M059J (cell line): ENCODE measurements at regions not wholly inside any gene's neighbourhood (a gene's known extent, or its start where the extent isn't known, plus 50 kb on each side); places are given as distances from the start of the nearest gene placed in this dataset.

ENCODE experiments used
- DNase-seq: peaks from one replicate; pipeline ENCODE4 v3.0.0-alpha.2; 2012; ENCODE audit warnings: low read depth

DNA sequence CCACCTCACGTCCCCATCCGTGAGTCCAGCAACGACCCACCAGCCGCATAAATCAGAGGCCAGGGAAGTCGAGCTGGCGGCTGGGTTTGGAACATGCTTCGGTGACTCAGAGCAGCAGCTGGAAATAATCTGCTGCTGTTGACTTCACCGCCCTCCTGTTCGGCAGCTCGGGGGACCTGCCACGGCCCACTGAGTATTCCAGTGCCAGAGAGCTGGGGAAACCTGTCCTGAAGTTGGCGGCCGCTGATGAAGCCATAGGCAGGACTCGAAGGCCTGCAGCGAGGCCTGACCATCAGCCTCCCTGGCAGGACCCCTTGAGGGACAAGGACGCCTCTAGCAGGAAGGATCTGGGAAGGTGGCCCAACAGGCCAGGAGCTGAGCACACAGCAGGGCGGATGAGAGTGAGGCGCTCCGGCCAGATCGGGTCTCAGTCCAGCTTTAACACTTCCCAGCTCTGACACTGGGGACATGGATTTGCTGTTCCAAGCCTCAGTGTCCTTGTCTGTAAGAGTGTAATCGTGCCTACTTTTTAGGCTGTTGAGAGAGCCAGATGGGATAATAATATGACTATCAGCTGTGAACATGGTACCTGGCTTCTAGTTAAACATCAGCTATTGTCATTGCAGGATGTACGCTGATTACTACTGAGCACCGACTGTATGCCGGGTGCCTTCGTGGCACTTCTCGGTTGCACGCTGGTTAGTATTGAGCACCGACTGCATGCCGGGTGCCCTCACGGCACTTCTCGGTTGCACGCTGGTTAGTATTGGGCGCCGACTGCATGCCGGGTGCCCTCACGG lies 50.4 kb upstream of the CIBAR2 start:
- peak; percentile 68 for DNase-seq

- DNase-seq = no peak
These were observed 51.2 kb upstream of the CIBAR2 start for GRCh38 chr16:85163278-85164112.

DNA sequence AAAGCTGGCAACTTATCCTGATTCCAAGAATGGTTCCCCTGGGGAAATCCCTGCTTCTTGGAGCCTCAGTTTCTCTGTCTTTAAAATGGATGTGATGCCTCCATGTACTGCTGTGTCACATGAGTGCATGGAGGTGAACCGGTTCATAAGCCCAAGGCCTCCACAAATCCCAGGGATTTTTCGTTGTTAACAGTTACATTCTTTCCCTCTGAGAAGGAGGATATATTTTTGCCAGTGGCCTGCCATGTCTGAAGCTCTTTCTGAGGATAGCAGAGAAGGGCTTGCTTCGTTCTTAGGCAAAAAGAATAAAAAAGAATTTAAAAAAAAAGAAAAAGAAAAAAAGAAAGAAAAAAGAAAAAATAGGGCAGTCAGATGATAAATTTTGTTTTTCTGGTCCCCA lies 52.2 kb upstream of the CIBAR2 start:
- DNase-seq = no peak

- no peak for DNase-seq
These were observed 52.7 kb upstream of the CIBAR2 start for GRCh38 chr16:85164838-85165516.

DNA sequence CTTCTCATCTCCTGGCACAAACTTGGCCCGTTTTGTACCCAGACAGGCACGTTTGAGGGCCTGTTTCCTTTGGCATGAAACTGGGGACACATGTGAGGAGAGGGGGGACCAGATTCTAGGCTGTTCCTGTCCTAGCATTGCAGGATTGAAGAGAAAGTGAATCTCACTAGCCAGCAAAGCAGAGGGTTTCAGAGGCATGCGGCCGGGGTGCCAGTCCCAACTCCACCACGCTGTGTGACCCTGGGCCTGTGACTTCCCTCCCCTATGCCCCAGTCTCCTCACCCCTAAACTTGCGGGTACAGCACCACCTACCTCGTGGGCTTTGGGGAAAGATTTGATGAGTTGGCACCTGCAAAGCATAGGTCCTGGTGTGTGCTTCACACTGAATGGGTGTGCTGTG lies 53.5 kb upstream of the CIBAR2 start:
- DNase-seq = no peak

DNA sequence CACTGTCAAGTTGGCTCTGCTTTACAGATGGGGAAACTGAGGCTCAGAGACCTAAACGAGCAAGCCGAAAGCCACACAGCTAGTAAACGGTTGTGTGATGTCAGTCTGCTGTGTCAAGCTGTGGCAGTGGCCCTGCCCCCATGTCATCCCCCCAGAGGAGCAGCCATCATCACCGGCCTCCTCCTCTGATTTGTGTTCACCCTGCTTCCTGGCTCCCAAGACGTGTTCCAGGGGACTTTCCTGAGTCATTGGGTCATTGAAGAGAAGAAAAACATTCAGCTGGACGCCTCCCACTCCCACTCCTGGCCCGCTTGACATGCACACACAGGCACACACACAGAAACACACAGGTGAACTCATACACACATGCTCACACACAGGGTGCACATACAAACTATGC lies 54.0 kb upstream of the CIBAR2 start:
- no peak for DNase-seq

- no peak for DNase-seq
These were observed 54.7 kb upstream of the CIBAR2 start for GRCh38 chr16:85166699-85167588.

- no peak for DNase-seq
These were observed 55.6 kb upstream of the CIBAR2 start for GRCh38 chr16:85167589-85168537.

- DNase-seq = peak; percentile 38
These were observed 56.5 kb upstream of the CIBAR2 start for GRCh38 chr16:85168732-85169256.

GRCh38 chr16:85169333-85170065 lies 57.2 kb upstream of the CIBAR2 start:
- peak; percentile 40 for DNase-seq

DNA sequence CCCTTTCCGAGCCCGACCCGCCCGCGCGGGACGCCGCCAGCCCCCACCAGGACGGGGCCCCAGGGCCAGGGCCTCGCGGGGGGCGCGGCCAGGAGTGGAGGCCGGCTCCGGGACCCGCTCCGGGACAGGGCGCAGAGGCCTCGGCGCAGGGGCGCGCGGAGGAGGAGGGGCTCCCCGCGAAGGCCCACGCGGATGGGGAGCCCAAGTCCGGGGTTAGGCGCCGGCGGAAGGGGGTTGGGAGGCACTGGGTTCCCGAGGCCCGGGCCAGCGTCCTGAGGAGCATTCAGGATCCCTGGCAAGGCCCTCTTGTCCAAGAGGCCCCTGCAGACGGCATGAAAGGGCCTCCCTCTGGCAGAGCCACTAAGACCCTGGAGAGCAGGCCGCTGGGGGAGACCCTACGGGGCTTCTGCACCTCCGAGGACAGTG lies 57.8 kb upstream of the CIBAR2 start:
- no peak for DNase-seq

GRCh38 chr16:85170590-85171003 lies 58.3 kb upstream of the CIBAR2 start:
- no peak for DNase-seq

- no peak for DNase-seq
These were observed 58.9 kb upstream of the CIBAR2 start for GRCh38 chr16:85171004-85171758.

- no peak for DNase-seq
These were observed 59.6 kb upstream of the CIBAR2 start for GRCh38 chr16:85171759-85172454.

GRCh38 chr16:85172455-85173145 lies 60.3 kb upstream of the CIBAR2 start:
- DNase-seq = peak; percentile 48

DNA sequence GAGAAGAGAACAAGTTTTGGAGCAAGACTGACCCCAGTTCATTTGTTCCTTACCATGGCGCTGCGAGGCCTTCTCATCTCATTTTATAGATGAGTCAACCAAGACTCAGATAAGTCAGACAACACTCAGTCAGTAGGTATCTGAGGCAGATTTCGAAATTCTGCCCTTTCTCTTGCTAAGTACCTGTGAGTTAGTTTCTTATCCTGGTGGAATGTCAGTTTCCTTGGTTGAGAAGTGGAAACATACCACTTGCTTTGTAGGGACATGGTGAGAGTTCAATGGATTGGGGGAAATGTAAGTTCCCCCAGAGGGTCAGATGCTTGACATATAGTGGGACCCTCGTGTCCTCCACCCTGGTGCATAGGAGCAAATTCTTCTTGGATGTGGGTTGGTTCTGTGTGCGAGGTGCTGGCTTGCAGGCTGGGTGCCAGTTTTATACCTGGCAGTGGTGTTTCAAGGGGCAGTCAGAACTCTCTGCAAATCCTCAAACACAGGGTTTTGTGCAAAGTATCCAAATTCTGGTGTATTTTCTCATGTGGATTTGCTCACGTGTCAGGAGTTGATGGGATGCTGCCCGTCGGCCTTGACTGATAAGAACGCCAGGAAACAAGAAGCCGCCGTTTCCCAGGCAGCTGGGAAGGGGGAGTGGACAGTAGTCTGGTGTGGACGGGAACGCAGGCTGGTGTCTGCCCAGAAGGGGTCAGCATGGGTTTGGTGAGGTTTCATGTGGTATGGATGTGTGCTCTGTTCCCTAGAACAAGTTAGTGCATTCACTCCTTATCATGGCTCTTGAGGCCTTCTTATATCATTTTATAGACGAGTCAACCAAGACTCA lies 61.1 kb upstream of the CIBAR2 start:
- peak; percentile 91 for DNase-seq
